Urinary bladder (tissue), 3 donors: ENCODE measurements at regions not wholly inside any gene's neighbourhood (a gene's known extent, or its start where the extent isn't known, plus 50 kb on each side); places are given as distances from the start of the nearest gene placed in this dataset.
"Not testable (repeated sequence)": the region's sequence is repeated elsewhere in the genome, so short reads cannot be mapped to it uniquely, and the experiment has no call there.

ENCODE experiments used
- DNase-seq: peaks from one replicate; pipeline ENCODE4 v3.0.0-alpha.2; 2015; ENCODE audit errors: extremely low spot score
- H3K27ac ChIP-seq: one replicate; pipeline ENCODE4 v1.5.1; 2013; ENCODE audit warnings: low read depth, mild to moderate bottlenecking, moderate library complexity
- H3K36me3 ChIP-seq: one replicate; pipeline ENCODE4 v1.6.1; 2013; ENCODE audit warnings: mild to moderate bottlenecking, moderate library complexity; ENCODE audit not compliant: insufficient read depth
- H3K4me1 ChIP-seq: one replicate; pipeline ENCODE4 v1.6.1; 2013; ENCODE audit warnings: mild to moderate bottlenecking, moderate library complexity; ENCODE audit not compliant: insufficient read depth
- H3K4me3 ChIP-seq: one replicate; pipeline ENCODE4 v1.5.1; 2013; ENCODE audit warnings: low read depth, low read length
- whole genome bisulfite sequencing: extraction: QIAGEN DNeasy Blood & Tissue Kit; methylation state at CpG from one replicate; pipeline ENCODE4 v1.1.7; 2013; 5-methylcytosine and 5-hydroxymethylcytosine counted together
- donor health status: healthy with polysubstance abuse.
- donor health status: healthy.

DNA sequence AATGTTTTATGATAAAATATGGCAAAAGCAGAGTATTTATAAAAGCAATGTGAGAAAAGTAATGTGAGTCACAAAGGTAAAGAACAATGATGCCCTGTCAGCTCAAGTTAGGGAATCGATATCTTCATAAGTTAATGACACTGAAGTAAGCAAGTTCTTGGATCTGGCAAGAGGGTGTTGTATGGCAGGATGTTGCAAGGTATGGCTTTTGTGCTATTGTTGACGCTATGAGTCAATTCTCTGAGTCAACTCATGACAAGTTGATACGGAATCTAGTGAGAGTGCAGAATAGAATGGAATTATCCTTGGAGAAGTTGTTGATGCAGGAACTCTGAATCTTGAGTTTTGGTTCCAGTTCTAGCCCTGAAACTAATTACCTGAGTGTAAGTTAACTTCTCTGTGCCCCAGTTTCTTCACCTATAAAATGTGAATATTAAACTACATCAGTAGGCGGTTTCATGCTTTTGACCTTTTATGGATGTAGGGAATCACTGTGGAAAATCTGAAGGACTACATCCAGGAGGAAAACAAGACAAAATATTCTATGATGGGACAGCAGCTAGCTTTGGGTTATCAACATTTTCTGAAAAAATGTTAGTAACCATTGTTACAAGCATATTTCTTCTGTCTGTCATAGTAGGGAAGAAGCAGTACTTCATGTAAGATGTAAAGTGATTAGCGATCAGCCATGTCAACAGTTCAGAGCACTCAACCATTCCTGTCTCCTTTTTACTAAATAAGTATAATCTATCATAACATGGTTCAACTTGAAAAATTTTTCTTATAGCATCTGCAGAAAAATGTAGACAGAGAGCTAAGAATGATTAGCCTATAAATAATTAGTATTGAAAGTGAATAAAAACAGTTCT, 96.9 kb downstream of the ATP6V1G3 start:
- Histone ChIP-seq H3K4me3 (no peak overlapping the region), H3K27ac (no peak overlapping the region), H3K4me1 (no peaks in the 10 kb centered on the region), H3K36me3 (no peaks in the 10 kb centered on the region)
- DNase-seq: no peak
- 90% methylated on average over 5 of the region's 5 CpGs for WGBS

- DNase-seq: no peak
- WGBS: 45% methylated on average over 6 of the region's 6 CpGs
- H3K27ac ChIP-seq: no peak overlapping the region
- H3K4me1 ChIP-seq: no peaks in the 10 kb centered on the region
- H3K36me3 ChIP-seq: no peaks in the 10 kb centered on the region
- no peak overlapping the region for H3K4me3 ChIP-seq
Observed at GRCh38 chr1:198440842-198441241, 99.6 kb downstream of the ATP6V1G3 start.

DNA sequence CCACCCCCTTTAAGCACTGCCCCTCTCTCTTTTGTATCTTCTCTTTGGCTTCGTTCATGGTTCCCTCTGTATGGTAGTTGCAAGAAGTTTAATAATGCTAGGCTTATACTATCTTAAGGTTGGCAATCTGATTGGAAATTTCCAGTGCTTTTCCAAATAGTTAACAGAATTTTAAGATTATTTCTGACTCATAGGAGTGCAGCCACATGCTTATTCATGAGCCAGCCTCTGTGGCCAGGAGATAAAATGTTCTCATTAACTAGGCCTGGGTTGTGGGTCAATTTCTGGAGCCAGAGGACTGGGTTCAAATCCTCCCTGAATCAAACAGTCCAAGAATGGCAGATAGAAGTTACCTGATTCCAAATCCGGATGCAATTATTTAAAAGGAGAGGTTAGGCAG, 103.1 kb downstream of the ATP6V1G3 start:
- no peaks in the 10 kb centered on the region for H3K4me1 ChIP-seq
- WGBS: 66% methylated on average over 2 of the region's 2 CpGs
- H3K36me3 ChIP-seq: no peaks in the 10 kb centered on the region
- no peak overlapping the region for H3K4me3 ChIP-seq
- no peak overlapping the region for H3K27ac ChIP-seq
- DNase-seq: no peak

GRCh38 chr1:198436276-198436675, 104.2 kb downstream of the ATP6V1G3 start:
- Histone ChIP-seq H3K4me3 (no peak overlapping the region), H3K36me3 (no peaks in the 10 kb centered on the region), H3K27ac (no peak overlapping the region), H3K4me1 (no peaks in the 10 kb centered on the region)
- no peak for DNase-seq

DNA sequence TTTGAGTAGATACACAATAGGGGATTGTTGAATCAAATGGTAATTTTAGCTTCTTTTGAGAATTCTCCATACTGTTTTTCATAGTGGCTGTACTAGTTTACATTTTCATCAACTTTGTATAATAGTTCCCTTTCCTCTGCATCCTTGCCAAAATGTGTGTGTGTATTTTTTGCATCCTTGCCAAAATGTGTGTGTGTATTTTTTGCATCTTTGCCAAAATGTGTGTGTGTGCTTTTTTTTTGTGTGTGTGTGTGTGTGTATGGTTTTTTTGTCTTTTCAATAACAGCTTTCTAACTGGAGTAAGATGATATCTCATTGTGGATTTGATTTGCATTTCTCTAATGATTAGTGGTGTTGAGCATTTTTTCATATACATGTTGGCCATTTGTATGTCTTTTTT, 105.4 kb downstream of the ATP6V1G3 start:
- DNase-seq: no peak
- H3K4me3 ChIP-seq: no peak overlapping the region

GRCh38 chr1:198424441-198424840, 116.0 kb downstream of the ATP6V1G3 start:
- Histone ChIP-seq H3K4me3 (no peak overlapping the region), H3K36me3 (no peaks in the 10 kb centered on the region), H3K27ac (no peak overlapping the region), H3K4me1 (no peaks in the 10 kb centered on the region)
- WGBS: 74% methylated on average over 2 of the region's 2 CpGs
- DNase-seq: no peak

More for the DNA sequence above, 105.4 kb downstream of the ATP6V1G3 start:
- H3K36me3 ChIP-seq: no peaks in the 10 kb centered on the region
- no peaks in the 10 kb centered on the region for H3K4me1 ChIP-seq
- no peak overlapping the region for H3K27ac ChIP-seq

DNA sequence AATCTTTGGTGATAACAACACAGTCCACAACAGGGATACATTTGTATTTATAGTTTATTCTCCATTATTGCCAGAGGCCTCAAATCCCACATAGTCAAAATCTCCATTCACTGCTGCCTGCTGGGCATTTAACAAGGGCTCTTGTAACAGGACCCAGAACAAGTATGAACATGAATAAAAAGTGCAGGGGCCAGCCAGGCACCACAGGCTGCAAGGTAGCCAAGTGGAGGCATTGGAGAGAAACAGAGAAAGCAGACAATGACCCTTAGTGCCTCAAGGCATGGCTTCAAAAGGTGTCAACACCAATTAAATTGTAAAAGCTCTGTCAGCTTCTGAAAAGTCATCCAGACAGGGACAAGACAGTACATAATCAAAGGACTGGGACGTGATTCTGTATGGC, 116.8 kb downstream of the ATP6V1G3 start:
- Histone ChIP-seq H3K4me3 (no peak overlapping the region), H3K4me1 (no peaks in the 10 kb centered on the region), H3K27ac (no peak overlapping the region), H3K36me3 (no peaks in the 10 kb centered on the region)
- WGBS: 69% methylated on average over 1 of the region's 1 CpG
- DNase-seq: no peak

- Histone ChIP-seq H3K4me1 (no peaks in the 10 kb centered on the region), H3K27ac (no peak overlapping the region), H3K36me3 (no peaks in the 10 kb centered on the region), H3K4me3 (no peak overlapping the region)
- DNase-seq: no peak
Observed at GRCh38 chr1:198417039-198417438, 123.4 kb downstream of the ATP6V1G3 start.

DNA sequence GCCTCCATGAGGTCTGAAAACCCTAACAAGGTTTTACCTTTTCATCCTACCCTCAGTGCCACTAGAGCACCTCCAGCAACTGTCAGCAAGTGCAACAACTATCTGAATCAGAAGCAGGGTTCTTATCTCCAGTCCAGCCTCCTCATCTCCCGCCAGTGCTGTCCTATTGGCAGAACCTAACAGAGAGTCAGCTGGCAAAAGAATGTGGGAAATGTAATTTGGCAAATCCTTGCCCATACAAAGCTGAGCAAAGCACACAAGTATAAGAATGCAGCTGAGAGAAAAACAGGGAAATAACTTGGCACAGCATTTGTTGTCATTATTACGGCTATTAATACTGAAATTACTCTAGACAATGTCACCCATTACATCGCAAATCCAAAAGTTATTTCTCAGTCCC, 124.2 kb downstream of the ATP6V1G3 start:
- no peaks in the 10 kb centered on the region for H3K4me1 ChIP-seq
- no peaks in the 10 kb centered on the region for H3K36me3 ChIP-seq
- DNase-seq: no peak
- H3K27ac ChIP-seq: no peak overlapping the region
- no peak overlapping the region for H3K4me3 ChIP-seq
- WGBS: 31% methylated on average over 3 of the region's 3 CpGs

DNA sequence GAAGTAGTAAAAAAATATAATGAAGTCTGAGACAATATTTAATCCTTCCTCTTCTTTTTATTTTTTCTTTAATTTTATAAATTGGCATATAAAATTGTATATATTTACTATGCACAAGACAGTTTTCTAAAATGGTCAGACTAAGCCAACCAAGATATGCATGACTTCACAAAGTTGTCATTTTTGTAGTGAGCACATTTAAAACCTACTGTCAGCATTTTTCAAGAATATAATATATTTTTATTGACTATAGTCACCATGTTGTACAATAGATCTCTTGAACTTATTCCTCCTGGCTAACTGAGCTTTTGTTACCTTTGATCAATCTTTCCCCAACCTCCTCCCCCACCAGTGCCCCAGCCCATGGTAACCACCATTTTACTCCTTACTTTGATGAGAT, 129.2 kb downstream of the ATP6V1G3 start:
- H3K27ac ChIP-seq: no peak overlapping the region
- no peaks in the 10 kb centered on the region for H3K4me1 ChIP-seq
- no peak overlapping the region for H3K4me3 ChIP-seq
- no peaks in the 10 kb centered on the region for H3K36me3 ChIP-seq
- DNase-seq: no peak

DNA sequence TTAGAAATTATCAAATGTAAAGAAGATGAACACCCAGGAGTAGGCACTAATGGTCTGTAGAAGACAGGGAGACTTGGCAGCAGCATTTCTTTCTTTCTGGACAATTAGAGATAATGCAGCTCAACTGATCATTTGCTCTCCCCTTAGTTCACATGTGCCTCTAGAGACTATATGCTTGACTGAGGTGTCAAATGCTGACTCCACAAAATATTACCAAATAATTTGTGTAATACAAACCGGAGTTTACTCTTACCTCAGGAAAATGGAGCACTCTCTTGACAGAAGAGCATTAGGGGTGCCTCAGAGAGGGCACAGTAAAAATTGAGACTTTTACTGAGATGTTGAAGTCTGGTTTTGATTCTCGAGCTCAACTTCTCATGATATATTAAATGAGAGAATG, 131.8 kb downstream of the ATP6V1G3 start:
- H3K27ac ChIP-seq: no peak overlapping the region
- no peaks in the 10 kb centered on the region for H3K4me1 ChIP-seq
- WGBS: 85% methylated on average over 2 of the region's 2 CpGs
- no peak overlapping the region for H3K4me3 ChIP-seq
- H3K36me3 ChIP-seq: no peaks in the 10 kb centered on the region
- no peak for DNase-seq

DNA sequence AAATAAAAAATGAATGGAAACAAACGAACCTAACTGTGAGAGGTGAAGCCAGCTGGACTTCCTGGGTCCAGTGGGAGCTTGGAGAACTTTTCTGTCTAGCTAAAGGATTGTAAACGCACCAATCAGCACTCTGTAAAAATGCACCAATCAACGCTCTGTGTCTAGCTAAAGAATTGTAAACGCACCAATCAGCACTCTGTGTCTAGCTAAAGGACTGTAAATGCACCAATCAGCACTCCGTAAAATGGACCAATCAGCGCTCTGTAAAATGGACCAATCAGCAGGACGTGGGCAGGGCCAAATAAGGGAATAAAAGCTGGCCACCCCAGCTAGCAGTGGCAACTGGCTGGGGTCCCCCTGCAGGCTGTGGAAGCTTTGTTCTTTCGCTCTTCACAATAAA, 135.8 kb downstream of the ATP6V1G3 start:
- not testable (repeated sequence) for H3K4me3 ChIP-seq, H3K36me3 ChIP-seq, DNase-seq, H3K4me1 ChIP-seq, H3K27ac ChIP-seq
- WGBS: 92% methylated on average over 8 of the region's 8 CpGs

DNA sequence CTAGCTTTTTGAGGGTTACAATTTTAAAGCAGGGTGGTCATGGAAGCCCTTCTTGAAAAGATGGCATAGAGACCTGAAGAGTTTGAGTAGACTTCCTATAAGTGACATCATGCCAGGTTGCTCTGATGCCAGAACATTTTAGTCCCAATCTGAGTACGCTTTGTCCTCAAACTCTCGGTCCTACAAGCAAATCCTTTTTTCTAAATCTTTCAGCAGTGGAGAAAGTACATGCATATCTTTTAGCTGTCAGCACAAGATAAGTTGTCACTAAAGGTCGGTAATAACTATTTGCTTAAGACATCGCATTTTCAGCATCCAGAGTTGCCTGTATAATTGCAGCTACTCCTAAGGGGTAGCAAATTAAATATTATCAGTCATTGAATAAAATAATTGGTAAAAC, 140.4 kb downstream of the ATP6V1G3 start:
- Histone ChIP-seq H3K4me3 (no peak overlapping the region), H3K27ac (no peak overlapping the region), H3K4me1 (no peaks in the 10 kb centered on the region), H3K36me3 (no peaks in the 10 kb centered on the region)
- DNase-seq: no peak
- 44% methylated on average over 4 of the region's 4 CpGs for WGBS

- no peak overlapping the region for H3K4me3 ChIP-seq
- no peaks in the 10 kb centered on the region for H3K36me3 ChIP-seq
- 64% methylated on average over 1 of the region's 1 CpG for WGBS
- H3K27ac ChIP-seq: no peak overlapping the region
- DNase-seq: no peak
- no peaks in the 10 kb centered on the region for H3K4me1 ChIP-seq
Observed at GRCh38 chr1:198399452-198399851, 141.0 kb downstream of the ATP6V1G3 start.
